ENCODE measurements at regions not wholly inside any gene's neighbourhood (a gene's known extent, or its start where the extent isn't known, plus 50 kb on each side); places are given as distances from the start of the nearest gene placed in this dataset.
"Not testable (repeated sequence)": the region's sequence is repeated elsewhere in the genome, so short reads cannot be mapped to it uniquely, and the experiment has no call there.

DNA sequence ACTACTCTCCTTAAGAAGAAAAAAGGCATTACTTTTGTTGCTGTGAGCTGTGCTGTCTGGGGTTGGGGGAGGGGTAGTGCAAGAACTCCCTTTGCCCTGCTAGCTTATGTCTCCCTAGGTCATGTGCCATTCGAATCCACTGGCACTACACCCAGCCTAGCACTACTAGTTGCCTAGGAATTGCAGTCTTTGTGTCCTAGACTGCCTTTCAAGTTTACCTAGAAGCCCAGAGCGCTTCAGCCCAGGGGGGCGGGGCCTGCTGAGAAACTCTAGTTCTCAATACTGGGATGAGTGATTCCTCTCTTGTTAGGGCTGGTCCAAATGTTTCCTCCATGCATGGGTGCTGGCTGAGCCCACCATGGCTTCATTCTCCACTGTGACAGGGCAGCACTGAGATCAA is 1011.5 kb downstream of the PCDH19 start:
- DNase-seq (ENCODE audit: low spot score), result no peak

DNA sequence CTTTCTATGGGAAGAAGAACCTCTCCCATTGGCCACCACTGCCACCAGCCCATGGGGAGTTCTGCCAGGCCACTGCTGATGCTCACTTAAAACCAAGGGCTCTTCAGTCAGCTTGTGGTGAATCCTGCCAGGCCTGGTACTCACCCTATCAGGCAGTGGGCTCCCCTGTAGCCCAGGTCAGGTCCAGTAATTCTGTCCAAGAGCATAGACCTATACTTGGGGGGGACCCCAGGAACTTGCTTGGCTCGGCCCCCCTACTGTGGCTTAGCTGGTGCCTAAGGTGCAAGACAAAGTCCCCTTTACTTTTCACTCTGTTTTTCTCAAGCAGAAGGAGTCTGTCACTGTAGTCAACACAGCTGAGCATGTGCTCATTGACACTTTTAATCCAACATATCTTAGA is 1012.2 kb downstream of the PCDH19 start:
- DNase-seq (ENCODE audit: low spot score), result no peak

DNA sequence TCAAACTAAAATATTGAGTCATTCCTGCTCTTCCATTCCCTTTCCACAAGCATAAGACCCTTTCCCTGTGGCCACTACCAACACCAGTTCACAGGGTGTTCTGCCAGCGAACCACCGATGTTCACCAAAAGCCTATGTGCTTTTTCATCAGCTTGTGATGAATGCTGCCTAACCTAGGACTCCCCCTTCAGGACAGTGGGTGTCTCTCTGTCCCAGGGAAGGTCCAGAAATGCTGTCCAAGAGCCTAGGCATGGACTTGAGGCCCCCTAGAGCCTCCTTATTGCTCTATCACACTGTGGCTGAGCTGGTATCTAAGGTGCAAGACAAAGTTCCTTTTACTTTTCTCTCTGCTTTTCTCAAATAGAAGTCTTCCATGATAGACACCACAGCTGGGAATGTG is 1015.6 kb downstream of the PCDH19 start:
- DNase-seq (ENCODE audit: low spot score), result no peak

DNA sequence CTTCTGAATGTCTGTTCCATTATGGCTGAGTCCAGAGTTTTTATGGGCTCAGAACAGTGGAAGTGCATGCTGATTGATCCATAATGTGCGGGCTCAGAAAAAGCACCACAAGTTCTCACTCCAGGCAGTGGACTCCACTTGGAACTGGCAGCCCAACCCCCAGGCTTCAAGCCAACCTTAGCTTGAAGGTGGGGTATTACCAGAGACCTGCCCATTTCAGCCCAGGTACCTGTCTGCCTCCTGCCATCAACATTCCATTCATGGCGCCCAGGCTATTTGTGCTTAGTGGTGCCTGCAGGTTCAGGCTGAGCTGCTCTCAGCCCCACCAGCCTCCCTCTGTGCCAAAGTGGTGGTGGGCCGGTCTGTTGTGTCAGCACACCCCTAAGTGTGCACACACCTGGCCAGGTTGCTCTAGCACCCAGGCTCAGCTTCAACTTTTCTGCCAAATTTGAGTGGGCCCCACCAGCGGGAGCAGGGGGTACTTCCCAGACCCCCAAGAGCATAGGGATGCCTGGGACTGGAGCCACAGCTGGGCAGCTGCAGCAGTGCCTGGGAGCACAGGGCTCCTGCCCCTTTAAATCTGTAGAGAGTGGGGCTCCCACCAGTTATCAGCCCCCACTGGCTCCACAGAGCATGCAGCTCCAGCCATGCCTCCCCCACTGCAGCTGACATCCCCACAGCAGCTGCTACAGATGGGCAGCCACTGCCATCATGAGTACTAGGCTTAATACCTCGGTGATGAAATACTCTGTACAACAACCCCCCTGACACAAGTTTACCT is 1025.3 kb downstream of the PCDH19 start:
- DNase-seq (ENCODE audit: low spot score), result no peak

DNA sequence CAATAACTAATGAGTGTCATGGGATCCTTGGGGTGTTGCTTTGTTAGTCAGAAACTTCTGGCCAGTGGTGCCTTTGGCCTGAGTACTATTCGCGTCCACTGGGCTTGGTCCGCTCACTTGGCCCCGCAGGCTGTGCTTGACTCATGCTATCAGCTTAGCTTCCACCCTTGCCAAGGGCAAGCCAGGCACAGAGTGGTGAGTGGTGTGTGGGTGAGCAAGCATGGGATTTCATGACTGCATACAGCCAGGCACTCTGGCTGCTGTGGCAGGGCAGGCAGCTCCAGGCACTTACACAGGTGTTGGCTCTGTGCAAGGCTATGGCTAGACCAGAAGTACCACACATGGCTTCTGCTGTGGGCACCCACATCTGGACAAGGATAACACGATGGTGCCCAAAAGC is 1026.3 kb downstream of the PCDH19 start:
- no peak for DNase-seq (ENCODE audit: low spot score)

DNA sequence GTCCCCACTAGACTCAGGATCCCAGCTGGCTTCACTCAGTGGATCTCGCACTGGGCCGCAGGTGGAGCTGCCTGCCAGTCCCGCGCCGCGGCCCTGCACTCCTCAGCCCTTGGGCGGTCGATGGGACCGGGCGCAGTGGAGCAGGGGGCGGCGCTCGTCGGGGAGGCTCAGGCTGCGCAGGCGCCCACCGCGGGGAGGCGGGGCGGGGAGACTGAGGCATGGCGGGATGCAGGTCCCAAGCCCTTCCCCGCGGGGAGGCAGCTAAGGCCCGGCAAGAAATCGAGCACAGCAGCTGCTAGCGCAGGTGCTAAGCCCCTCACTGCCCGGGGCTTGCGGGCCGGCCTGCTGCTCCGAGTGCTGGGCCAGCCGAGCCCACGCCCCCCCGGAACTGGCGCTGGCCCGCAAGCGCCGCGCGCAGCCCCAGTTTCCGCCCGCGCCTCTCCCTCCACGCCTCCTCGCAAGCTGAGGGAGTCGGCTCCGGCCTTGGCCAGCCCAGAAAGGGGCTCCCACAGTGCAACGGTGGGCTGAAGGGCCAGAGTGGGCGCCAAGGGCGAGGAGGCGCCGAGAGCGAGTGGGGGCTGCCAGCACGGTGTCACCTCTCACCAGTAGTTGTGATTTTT is 1038.0 kb downstream of the PCDH19 start:
- DNase-seq (ENCODE audit: low spot score), result no peak

DNA sequence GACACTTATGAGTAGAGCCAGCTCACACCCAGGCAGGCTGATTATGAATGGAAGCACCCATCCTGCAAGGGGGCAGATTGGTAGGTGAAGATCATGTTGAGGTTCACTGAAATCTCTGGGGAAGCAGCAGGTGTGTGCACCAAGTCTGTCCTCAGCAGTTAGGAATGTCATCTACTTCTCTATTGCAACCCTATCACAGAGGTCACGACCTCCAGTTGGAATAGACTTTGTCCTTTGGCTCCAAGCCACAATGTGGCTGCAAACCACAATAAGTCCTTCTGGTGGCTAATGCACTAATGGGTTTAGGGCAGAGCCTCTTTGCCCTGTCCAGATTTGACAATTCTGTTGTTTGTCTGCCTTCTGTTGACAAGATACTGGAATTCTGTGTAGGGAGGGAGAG is 1056.7 kb downstream of the PCDH19 start:
- DNase-seq (ENCODE audit: low spot score), result no peak

DNA sequence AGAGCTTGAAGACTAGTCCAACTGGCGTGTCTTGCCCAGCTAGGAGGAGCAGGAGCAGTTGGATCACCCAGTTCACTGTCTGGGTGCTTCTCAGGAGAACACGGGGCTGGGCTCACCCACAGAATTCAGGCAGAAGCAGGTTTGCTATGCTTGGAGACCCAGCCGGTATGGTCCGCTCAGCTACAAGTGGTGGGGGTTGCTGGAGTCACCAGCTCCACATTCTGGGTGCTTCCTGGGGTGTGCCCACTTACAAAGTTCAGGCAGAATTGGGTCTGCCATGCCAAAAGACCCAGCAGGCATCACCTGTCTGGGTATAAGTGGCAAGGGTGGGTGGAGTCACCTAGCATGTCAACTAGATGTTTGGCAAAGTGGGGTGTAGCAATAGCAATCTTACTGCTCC is 1061.8 kb downstream of the PCDH19 start:
- DNase-seq (ENCODE audit: low spot score), result no peak

DNA sequence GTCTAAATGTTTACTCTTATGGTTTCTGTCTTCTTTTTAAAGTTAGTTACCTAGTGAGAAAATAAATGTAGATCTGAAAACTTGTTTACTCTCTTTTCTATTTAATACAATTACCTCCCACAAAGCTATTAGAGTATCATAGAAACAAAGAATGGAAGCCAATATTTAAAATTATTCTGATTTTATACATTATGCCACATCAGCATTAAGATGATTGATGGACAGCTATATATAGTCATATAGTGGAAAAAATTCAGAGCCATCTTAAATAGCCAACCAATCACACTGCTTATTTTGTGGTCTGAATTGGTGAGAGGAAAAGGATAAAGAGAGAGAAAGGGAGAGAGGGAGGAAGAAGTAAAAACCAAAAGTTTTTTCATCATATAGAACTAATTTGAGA is 1101.8 kb downstream of the PCDH19 start:
- no peak for DNase-seq (ENCODE audit: low spot score)

DNA sequence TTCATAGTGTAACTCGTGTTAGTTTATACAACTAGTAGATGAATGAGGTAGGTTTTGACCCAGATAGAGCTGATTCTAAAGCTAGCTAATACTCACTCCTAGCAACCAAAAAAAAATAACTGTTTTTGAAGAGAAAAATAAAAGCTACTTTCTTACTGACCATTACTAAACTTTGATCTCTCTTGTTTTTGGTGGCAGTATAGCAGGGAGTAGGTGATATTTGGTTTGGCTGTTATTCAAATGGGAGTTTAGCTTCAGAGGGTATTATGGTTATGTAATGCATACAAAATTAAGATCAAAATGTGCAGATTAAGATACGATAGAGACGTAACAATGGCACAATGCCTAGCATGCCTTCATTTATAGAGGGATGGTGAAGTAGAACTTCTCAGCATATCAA is 1104.5 kb downstream of the PCDH19 start:
- DNase-seq (ENCODE audit: low spot score), result no peak

DNA sequence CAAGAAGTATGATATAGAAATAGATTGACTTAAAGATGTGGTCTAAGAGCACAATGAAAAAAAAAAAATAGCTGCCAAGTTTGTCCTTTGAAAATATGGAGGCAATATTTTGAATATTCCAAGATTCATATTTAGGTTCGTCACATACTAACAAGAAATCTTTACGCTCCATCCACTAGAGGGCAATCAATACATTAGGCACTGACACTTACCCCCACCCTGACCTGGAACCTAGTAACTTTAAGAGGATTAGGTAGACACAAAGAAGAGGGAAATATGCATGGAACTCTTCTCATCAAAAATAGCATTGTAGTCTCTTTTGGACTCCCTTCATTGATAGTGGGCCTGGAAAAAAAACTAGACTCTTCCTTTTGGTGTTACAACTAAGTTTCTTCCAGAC is 1108.1 kb downstream of the PCDH19 start:
- no peak for DNase-seq (ENCODE audit: low spot score)

DNA sequence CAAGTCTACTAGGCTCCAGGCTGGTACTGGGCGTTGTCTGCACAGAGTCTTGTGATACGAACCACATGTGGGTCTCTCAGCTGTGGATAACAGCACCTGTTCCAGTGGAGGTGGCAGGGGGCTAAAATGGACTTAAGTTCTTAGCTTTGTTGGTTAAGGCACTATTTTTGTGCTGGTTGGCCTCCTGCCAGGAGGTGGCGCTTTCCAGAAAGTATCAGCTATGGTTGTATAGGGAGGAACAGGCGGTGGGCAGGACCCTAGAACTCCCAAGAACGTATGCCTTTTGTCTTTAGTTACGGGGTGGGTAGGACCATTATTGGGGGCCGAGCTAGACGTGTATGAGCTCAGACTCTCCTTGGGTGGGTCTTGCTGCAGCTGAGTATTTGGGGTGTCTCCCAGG is 1138.4 kb downstream of the PCDH19 start:
- DNase-seq (ENCODE audit: low spot score), result no peak

DNA sequence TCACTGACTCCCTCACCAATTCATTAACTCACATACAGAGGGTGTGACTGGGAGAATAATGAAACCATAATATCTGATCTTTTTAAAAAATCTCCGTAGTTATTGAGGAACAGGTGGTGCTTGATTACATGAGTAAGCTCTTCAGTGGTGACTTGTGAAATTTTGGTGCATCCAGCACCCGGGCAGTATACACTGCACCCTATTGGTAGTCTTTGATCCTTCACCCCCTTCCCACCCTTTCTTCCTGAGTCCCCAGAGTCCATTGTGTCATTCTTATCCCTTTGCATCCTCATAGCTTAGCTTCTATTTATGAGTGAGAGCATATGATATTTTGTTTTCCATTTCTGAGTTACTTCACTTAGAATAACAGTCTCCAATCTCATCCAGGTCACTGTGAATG is 1143.8 kb downstream of the PCDH19 start:
- DNase-seq (ENCODE audit: low spot score), result no peak

DNA sequence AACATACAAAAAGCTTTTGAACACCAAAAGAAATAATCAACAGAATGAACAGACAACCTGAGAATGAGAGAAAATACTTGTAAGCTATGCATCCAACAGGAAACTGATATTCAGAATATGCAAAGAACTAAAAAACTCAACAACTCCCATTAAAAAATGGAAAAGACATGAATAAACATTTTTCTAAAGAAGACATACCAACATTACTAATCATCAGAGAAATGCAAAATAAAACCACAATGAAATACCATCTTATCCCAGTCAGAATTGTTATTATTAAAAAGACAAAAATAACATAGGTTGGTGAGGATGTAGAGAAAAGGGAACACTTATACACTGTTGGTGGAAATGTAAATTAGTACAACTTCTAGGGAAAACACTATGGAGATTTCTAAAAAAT is 1161.9 kb downstream of the PCDH19 start:
- no peak for DNase-seq (ENCODE audit: low spot score)

DNA sequence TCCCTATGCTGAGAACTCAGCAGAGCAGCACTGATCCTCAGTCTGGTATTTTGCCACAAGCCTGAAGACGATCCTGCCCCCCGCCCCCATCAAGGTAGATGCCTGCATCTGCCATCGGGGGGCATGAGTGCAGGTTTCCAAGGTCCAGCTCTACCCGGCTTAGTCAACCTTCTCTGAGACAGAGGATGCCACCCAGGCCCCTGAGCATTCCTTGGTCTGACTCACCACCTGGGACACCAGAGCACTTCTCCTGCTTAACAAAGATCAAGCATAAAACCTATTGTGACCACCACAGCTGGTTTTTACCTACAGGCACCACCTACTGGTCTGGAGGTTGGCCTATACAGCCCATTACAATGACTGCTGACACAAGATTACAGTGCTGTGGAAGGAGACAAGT is 1168.1 kb downstream of the PCDH19 start:
- DNase-seq (ENCODE audit: low spot score), result no peak

DNA sequence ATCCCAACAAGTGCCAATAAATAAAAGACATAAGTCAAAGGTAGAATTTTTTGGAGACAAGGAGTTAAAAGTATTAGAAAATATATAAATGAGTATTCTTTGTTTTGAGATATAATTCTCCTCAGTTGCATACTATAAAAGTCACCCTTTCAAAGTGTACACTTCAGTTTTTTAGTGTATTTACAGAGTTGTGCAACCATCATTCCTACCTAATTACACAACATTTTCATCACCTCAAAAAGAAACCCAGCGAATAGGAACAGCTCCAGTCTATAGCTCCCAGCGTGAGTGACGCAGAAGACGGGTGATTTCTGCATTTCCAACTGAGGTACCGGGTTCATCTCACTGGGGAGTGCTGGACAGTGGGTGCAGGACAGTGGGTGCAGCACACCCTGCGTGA is 1175.7 kb downstream of the PCDH19 start:
- not testable (repeated sequence) for DNase-seq (ENCODE audit: low spot score)

DNA sequence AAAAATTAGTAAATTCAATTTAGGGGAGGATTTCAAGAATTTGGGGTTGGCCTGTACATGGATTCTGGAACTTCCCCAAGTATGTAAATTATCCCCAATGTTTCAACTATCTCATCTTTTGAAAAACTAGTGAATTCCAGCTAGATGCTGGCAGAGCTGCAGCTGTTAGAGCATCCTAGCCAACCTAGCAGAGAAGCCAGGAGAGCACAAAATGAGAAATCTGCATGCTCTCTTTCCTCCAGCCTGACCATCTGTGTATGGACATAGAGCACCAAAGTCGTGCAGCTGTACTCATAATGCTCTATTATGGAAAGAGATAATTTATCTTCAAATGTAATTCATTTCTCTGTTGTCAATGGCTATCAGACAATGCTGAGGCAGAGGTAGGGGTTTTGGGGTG is 1217.7 kb downstream of the PCDH19 start:
- DNase-seq (ENCODE audit: low spot score), result no peak

DNA sequence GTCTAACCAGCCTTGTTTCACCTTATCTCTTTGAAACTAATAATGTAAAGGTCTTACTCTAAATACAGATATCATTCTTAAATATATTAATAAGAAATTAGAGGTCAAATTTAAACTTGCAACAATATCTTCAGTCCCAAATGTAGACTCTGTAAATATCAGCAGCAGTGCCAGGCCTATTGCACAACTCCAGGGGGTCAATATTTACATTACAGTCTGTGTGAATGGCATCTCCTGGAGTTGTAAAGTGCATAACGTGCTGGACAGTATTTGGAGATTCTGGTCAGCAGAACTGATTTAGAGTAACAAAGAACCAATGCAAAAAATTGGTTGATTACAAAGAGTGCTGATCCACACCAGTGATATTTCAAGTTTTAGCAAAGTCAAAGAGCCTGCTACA is 1225.9 kb downstream of the PCDH19 start:
- DNase-seq (ENCODE audit: low spot score), result no peak

DNA sequence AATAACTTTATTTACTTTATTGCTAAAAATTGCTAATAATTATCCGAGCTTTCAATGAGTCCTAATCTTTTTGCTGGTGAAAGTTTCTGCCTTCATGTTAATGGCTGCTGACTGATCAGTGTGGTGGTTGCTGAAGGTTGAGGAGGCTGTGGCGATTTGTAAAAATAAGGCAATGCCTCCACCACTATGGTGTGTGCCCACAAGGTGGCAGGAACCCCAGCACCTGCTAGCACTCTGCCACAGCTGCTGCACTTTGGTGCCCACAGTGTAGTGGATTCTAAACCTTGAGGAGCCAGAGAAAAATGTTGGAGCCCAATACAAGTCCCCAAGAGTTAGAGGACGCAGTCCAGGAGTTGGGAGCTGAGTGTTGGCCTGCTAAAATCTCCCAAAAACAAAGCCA is 1237.1 kb downstream of the PCDH19 start:
- DNase-seq (ENCODE audit: low spot score), result no peak

DNA sequence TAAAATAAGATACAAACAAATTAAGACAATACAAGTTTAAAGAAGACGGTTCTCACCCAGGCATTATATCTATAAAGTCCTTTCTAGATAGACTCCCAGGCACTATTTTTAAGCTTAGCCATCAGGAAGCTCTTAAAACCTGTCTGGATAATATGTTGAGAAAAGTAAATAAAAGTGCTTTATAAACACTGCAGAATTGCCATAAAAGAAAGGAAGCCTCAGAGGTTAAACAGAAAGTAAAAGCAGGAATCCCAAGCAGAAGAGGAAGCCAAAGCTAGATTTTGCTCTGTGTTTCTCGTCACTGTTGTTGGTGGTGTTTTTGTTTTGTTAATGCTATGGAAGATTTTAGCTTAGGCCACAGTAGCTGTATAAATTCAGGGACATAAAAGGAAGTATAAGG is 1267.3 kb downstream of the PCDH19 start:
- no peak for DNase-seq (ENCODE audit: low spot score)

DNA sequence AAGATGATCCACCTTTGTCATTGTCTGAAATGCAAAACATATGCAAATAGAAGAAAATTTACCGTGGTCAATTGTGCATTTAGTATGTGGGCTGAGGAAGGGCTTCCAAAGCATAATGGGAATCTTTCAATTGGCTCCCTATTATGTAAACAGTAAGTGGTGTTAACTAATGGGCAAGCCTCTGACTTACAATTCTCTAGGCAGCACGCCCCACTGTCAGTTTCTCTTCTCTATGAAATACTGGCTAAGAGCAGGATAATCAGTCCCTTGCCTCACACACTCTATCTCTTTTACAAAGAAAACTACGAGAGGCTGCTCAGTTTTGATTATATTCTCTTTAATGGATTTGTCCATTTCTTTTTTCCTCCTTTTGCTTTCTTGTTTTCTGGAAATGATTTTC is 1272.6 kb downstream of the PCDH19 start:
- DNase-seq (ENCODE audit: low spot score), result no peak

DNA sequence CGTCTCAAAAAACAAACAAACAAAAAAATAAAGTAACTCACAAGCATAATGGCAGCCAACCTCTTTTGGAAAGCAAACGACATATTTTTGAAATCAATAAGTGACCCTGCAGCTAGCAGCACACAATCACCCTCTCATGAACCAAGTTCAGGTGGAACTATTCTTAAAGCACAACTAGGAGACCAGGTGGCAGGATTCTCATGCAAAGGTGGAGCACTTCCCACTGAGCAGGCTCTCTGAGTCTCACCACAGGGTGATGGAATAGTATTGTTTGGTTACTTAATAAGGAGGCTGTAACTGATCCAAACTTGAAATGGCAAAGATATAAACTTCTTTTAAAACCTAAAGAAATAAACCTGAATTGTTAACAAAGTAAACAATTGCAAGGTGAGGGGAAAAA is 1293.1 kb downstream of the PCDH19 start:
- DNase-seq (ENCODE audit: low spot score), result no peak

DNA sequence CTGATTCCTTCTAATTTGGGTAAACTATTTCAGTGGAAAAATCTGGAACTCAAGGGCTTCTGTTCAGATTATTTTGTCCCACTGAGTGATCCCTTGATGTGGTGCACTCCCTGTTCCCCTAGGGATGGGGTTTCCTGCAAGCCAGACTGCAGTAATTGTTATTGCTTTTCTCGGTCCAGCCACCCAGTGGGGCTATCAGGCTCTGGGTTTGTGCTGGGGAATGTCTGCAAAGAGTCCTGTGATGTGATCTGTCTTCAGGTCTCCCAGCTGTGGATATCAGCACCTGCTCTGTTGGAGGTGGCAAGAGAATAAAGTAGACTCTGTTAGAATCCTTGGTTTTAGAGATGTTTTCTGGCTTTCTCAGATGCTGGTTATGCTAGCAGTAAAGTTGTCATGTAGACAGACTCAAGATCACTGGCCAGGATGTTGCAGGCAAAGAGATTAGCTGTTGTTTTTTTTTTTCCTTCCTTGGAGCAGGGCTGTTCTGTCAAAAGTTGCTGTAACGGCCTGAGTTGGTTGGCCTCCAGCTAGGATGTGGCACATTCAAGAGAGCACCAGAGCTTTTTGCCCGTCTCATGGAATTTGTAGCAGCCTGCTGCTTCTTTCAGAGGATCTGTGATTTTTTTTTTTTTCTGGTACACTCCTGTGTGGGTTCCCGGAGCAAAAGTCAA is 1314.0 kb downstream of the PCDH19 start:
- DNase-seq (ENCODE audit: low spot score), result no peak

DNA sequence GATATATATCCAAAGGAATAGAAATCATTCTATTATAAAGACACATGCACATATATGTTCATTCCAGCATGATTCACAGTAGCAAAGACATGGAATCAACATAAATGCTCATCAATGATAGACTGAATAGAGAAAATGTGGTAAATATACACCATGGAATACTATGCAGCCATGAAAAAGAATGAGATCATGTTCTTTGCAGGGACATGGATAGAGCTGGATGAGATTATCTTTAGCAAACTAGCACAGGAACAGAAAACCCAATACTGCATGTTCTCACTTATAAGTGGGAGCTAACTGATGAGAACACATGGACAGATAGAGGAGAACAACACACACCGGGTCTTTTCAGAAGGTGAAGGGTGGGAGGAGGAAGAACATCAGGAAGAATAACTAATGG is 1318.6 kb downstream of the PCDH19 start:
- DNase-seq (ENCODE audit: low spot score), result no peak
